Panc1 (cell line): ENCODE measurements at regions not wholly inside any gene's neighbourhood (a gene's known extent, or its start where the extent isn't known, plus 50 kb on each side); places are given as distances from the start of the nearest gene placed in this dataset.

Experiments used
- CTCF ChIP-seq: fragments of 450-650 bp; IDR thresholded peaks from 2 replicates; pipeline ENCODE4 v1.5.1; 2017; ENCODE audit warnings: mild to moderate bottlenecking
- POLR2AphosphoS5 ChIP-seq: IDR thresholded peaks from 2 replicates; pipeline ENCODE4 v1.6.1; 2012; ENCODE audit warnings: mild to moderate bottlenecking, low read depth, low read length, moderate library complexity
- REST ChIP-seq, 2 experiments: IDR thresholded peaks; 2 replicates each; pipeline ENCODE4 v1.6.1; 2011 to 2012; ENCODE audit warnings: low read depth in 2 of 2, control low read depth in 1 of 2, low read length in 1 of 2, mild to moderate bottlenecking in 1 of 2, moderate library complexity in 1 of 2; ENCODE audit not compliant: insufficient read depth in 1 of 2
- SIN3A ChIP-seq: IDR thresholded peaks from 2 replicates; pipeline ENCODE4 v1.6.1; 2012; ENCODE audit warnings: low read depth, mild to moderate bottlenecking, low read length, moderate library complexity, borderline replicate concordance; ENCODE audit not compliant: insufficient read depth
- TCF7L2 ChIP-seq: IDR thresholded peaks from 2 replicates; pipeline ENCODE4 v1.6.1; 2011; ENCODE audit warnings: mild to moderate bottlenecking, low read depth, low read length, inconsistent platforms

GRCh38 chr12:18151036-18151435 is 61.0 kb upstream of the RERGL start:
- no peak for TF ChIP-seq CTCF
- TF ChIP-seq POLR2AphosphoS5: no peak
- TF ChIP-seq REST (IDR thresholded peaks at IDR 0.05; ENCODE audit: insufficient read depth in 1 of 2, low read depth in 2 of 2, low read length in 1 of 2): no peak
- TF ChIP-seq SIN3A: no peak
- no peak for TF ChIP-seq TCF7L2
